ENCODE measurements at regions not wholly inside any gene's neighbourhood (a gene's known extent, or its start where the extent isn't known, plus 50 kb on each side); places are given as distances from the start of the nearest gene placed in this dataset.

GRCh38 chr12:98113548-98113947 is 401.8 kb upstream of the TMPO start:
- no peak for TF ChIP-seq CTCF (IDR thresholded peaks at IDR 0.05; ENCODE audit: poor library complexity, severe bottlenecking)
- TF ChIP-seq POLR2AphosphoS5 (IDR thresholded peaks at IDR 0.05), result no peak
- TF ChIP-seq SMC3 (conservative IDR thresholded peaks at IDR 0.05; ENCODE audit: poor library complexity), result no peak
- no peak for TF ChIP-seq EP300 (conservative IDR thresholded peaks at IDR 0.05; ENCODE audit: poor library complexity, severe bottlenecking)
- TF ChIP-seq TAF1 (IDR thresholded peaks at IDR 0.05; ENCODE audit: low read depth), result no peak
- no peak for TF ChIP-seq EZH2 (IDR thresholded peaks at IDR 0.05; ENCODE audit: borderline replicate concordance, insufficient read depth, low read length, poor library complexity, severe bottlenecking)
- TF ChIP-seq RAD21 (conservative IDR thresholded peaks at IDR 0.05), result no peak
- TF ChIP-seq REST (IDR thresholded peaks at IDR 0.05; ENCODE audit: borderline replicate concordance), result no peak
- TF ChIP-seq MXI1 (conservative IDR thresholded peaks at IDR 0.05; ENCODE audit: poor library complexity, severe bottlenecking), result no peak
- no peaks in the 10 kb centered on the region for H3K27me3 ChIP-seq (ENCODE audit: insufficient read depth, low read depth, low read length)
- H3K27ac ChIP-seq (ENCODE audit: low read length), result no peak overlapping the region
- H3K79me2 ChIP-seq (replicated peaks; ENCODE audit: insufficient read depth, low read length), result no peaks in the 10 kb centered on the region
- H3K9ac ChIP-seq (ENCODE audit: low read length), result no peak overlapping the region
- H3K4me3 ChIP-seq (ENCODE audit: low read length), result no peak overlapping the region
- no peaks in the 10 kb centered on the region for H3K9me3 ChIP-seq (ENCODE audit: low read length)
- H2AFZ ChIP-seq (ENCODE audit: low read depth, low read length), result no peak overlapping the region
- H3K36me3 ChIP-seq (ENCODE audit: insufficient read depth, low read length), result no peaks in the 10 kb centered on the region
- no peaks in the 10 kb centered on the region for H3K9me2 ChIP-seq (ENCODE audit: insufficient read depth, low read length)
- H3K4me2 ChIP-seq (ENCODE audit: low read length), result no peak overlapping the region
- H4K20me1 ChIP-seq (ENCODE audit: insufficient read depth), result no peaks in the 10 kb centered on the region
- no peaks in the 10 kb centered on the region for H3F3A ChIP-seq (ENCODE audit: insufficient read depth, low read length, poor library complexity, severe bottlenecking)

GRCh38 chr12:98121963-98122362 is 393.4 kb upstream of the TMPO start:
- no peaks in the 10 kb centered on the region for H3K79me2 ChIP-seq (replicated peaks; ENCODE audit: insufficient read depth, low read length)
- no peaks in the 10 kb centered on the region for H3K27me3 ChIP-seq (ENCODE audit: insufficient read depth, low read depth, low read length)
- no peaks in the 10 kb centered on the region for H3K9me3 ChIP-seq (ENCODE audit: low read length)
- H3K4me3 ChIP-seq (ENCODE audit: low read length), result no peak overlapping the region
- no peak overlapping the region for H3K27ac ChIP-seq (ENCODE audit: low read length)
- no peaks in the 10 kb centered on the region for H4K20me1 ChIP-seq (ENCODE audit: insufficient read depth)
- no peak overlapping the region for H3K9ac ChIP-seq (ENCODE audit: low read length)
- no peaks in the 10 kb centered on the region for H3F3A ChIP-seq (ENCODE audit: insufficient read depth, low read length, poor library complexity, severe bottlenecking)
- no peak for TF ChIP-seq TAF1 (IDR thresholded peaks at IDR 0.05; ENCODE audit: low read depth)
- no peak for TF ChIP-seq SMC3 (conservative IDR thresholded peaks at IDR 0.05; ENCODE audit: poor library complexity)
- TF ChIP-seq RAD21 (conservative IDR thresholded peaks at IDR 0.05), result no peak
- no peak for TF ChIP-seq MXI1 (conservative IDR thresholded peaks at IDR 0.05; ENCODE audit: poor library complexity, severe bottlenecking)
- TF ChIP-seq EP300 (conservative IDR thresholded peaks at IDR 0.05; ENCODE audit: poor library complexity, severe bottlenecking), result no peak
- no peak for TF ChIP-seq POLR2AphosphoS5 (IDR thresholded peaks at IDR 0.05)
- no peak for TF ChIP-seq REST (IDR thresholded peaks at IDR 0.05; ENCODE audit: borderline replicate concordance)
- TF ChIP-seq CTCF (IDR thresholded peaks at IDR 0.05; ENCODE audit: poor library complexity, severe bottlenecking), result no peak
- TF ChIP-seq EZH2 (IDR thresholded peaks at IDR 0.05; ENCODE audit: borderline replicate concordance, insufficient read depth, low read length, poor library complexity, severe bottlenecking), result no peak
- H3K36me3 ChIP-seq (ENCODE audit: insufficient read depth, low read length), result no peaks in the 10 kb centered on the region
- H3K4me2 ChIP-seq (ENCODE audit: low read length), result no peak overlapping the region
- H3K9me2 ChIP-seq (ENCODE audit: insufficient read depth, low read length), result no peaks in the 10 kb centered on the region
- no peak overlapping the region for H2AFZ ChIP-seq (ENCODE audit: low read depth, low read length)

All from neural cell (in vitro differentiated cells).